ENCODE measurements at regions not wholly inside any gene's neighbourhood (a gene's known extent, or its start where the extent isn't known, plus 50 kb on each side); places are given as distances from the start of the nearest gene placed in this dataset.
"Not testable (repeated sequence)": the region's sequence is repeated elsewhere in the genome, so short reads cannot be mapped to it uniquely, and the experiment has no call there.

DNA sequence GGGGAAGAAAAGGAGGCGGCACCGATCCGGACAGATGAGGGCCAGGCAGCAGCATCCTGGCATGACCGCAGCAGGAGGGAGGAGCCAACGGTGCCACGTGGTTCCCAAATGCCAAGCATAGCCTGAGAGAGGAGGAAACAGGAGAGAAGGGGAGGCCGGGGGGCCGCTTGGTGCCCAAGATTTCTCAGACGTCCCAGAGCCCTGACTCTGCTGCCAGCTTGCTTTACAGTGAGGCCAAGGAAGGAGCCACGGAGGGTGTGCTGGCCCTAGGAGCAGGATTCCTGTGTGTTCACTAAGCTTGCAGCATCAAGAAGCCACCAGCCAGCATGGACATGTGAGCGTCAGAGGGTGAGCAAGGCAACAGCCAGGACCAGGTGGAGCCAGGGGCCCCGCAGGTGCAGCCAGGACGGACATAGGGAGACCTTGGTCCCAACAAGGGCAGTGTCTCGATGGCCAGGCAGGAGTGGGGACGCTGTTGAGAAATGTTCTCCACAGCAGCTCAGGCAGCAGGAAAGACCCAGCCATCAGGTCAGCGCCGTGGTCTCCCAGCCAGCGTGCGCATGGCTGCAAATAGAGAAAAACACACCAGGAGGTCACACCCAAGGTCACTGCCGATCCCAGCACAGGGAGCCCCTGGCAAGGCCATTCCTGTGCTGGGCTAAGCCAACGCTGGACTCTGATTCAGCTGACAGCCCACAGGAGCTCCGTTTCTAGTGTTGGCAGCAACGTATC lies 143.7 kb downstream of the DLL1 start:
- no peak for ATAC-seq

- peak; percentile 6 for ATAC-seq
Measured at GRCh38 chr6:170146640-170147039, 144.2 kb downstream of the DLL1 start.

DNA sequence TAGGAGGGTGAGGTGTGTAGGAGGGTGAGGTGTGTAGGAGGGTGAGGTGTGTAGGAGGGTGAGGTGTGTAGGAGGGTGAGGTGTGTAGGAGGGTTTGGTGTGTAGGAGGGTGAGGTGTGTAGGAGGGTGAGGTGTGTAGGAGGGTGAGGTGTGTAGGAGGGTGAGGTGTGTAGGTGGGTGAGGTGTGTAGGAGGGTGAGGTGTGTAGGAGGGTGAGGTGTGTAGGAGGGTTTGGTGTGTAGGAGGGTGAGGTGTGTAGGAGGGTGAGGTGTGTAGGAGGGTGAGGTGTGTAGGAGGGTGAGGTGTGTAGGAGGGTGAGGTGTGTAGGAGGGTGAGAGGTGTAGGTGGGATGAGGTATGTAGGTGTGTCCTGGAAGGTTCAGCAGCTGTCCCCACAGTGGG lies 144.7 kb downstream of the DLL1 start:
- ATAC-seq: not testable (repeated sequence)

DNA sequence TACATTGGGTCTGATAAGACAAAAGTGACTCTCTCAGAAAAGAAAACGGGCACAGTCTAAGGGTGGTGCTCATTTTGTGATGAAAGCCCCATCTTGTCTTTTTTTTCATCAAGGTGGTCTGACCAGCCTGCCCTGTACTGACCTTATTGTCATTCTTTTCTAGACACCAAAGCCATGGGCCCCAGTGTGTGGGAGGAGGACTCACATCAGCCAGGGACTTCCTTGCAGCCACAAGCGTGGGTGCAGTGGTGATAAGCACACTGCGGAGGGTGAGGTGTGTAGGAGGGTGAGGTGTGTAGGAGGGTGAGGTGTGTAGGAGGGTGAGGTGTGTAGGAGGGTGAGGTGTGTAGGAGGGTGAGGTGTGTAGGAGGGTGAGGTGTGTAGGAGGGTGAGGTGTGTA lies 145.2 kb downstream of the DLL1 start:
- not testable (repeated sequence) for ATAC-seq

- ATAC-seq: no peak
Measured at GRCh38 chr6:170145272-170145592, 145.6 kb downstream of the DLL1 start.

GRCh38 chr6:170144571-170145271 lies 146.2 kb downstream of the DLL1 start:
- ATAC-seq: peak; percentile 72

- ATAC-seq: no peak
Measured at GRCh38 chr6:170143401-170144150, 147.3 kb downstream of the DLL1 start.

DNA sequence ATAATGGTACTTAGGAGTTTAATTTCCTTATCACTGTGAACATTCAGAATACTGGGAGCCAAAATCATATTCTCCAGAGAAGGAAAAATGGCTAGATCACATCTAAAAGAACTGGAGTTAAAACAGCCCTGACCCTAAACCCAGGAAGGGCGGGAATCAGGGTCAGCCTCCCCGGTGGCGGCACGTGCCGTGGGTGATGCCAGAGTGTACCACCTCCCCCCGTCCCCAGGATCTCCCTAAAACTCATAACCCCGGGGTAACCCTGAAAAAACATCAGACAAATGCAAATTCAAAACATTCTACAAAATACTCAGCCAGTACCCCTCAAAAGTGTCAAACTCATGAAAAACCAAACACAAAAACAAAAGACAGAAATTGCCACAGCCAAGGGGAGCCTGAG lies 148.3 kb downstream of the DLL1 start:
- no peak for ATAC-seq

DNA sequence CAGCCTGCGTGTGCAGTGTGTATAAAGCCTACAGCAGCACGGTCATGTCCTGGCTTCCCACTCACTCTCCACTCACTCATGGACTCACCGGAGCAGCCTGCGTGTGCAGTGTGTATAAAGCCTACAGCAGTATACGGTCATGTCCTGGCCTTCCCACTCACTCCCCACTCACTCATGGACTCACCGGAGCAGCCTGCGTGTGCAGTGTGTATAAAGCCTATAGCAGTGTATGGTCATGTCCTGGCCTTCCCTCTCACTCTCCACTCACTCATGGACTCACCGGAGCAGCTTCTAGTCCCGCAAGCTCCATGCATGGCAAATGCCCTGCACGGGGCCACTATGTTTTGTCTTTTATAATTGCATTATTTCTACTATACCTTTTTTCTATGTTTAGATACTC lies 149.8 kb downstream of the DLL1 start:
- ATAC-seq: not testable (repeated sequence)

DNA sequence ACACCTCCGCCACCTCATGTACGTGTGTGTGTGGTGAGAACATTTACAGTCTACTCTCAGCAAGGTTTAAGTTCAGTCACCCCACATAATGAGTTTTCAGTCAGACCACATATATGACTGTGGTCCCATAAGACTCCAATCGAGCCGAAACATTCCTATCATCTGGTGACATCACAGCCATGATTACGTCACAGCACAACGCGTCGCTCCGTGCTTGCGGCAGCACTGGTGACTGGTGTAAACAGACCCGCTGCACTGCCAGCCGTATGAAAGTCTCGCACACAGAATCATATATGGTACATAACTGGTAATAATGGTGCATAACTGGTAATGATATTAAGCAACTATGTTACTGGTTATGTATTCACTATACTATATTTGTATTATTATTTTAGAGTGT lies 150.7 kb downstream of the DLL1 start:
- no peak for ATAC-seq

DNA sequence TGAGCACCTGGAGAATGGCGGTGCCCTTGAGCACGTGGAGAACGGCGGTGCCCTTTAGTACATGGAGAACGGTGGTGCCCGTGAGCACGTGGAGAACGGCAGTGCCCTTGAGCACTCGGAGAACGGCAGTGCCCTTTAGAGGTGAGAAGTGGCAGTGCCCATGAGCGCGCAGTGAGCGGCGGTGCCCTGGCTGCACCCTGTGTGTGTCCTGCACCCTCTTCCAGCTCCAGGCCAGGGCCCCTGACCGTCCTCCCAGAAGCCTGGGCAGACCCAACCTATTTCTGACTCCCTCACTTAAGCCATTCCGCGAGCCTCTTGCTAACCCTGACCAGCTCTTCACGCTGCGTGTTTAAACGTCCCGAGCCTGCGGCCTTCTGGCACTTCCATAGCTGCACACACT lies 151.3 kb downstream of the DLL1 start:
- ATAC-seq: no peak

GRCh38 chr6:170139046-170139445 lies 151.8 kb downstream of the DLL1 start:
- not testable (repeated sequence) for ATAC-seq

DNA sequence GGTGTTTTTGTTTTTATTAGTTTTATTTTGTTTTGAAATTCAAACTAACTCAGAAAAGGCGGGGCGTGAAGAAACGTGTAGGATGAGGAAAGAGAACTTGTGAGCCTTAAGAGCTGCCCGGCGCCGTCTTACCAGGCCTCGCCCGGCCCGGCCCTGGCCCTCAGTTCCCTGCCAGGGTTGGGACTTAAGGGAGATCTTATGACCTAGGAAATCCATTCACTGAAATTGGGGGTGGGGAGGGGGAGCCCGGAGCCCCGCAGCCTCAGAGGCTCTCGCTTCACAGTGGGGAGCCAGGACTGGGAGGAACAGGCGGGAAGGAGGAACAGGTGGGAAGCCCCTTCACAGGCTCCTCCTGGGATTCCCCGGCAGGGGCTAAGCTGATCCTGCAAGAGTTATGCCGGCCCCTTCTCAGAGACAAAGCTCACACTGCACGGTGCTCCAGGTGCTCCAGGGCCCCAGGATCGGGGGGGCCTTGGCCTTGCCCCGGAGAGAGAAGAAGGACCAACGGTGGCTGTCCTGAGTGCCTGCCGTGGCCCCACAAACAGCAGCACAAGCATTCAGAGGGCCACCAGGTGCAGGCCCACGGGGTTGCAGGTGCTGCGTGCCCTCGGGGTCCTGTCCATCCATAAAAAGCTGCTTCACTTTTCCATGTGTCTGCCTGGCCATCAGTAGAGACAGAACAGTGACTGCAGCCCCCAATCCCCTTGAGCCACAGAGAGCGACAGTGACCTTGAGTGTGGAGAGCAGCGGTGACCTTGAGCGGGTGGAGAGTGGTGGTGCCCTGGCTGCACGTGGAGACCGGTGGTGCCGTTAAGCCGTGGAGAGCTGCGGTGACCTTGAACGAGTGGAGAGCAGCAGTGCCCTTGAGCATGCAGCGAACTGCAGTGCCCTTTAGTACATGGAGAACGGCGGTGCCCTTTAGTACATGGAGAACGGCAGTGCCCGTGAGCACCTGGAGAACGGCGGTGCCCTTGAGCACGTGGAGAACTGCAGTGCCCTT lies 152.7 kb downstream of the DLL1 start:
- no peak for ATAC-seq

DNA sequence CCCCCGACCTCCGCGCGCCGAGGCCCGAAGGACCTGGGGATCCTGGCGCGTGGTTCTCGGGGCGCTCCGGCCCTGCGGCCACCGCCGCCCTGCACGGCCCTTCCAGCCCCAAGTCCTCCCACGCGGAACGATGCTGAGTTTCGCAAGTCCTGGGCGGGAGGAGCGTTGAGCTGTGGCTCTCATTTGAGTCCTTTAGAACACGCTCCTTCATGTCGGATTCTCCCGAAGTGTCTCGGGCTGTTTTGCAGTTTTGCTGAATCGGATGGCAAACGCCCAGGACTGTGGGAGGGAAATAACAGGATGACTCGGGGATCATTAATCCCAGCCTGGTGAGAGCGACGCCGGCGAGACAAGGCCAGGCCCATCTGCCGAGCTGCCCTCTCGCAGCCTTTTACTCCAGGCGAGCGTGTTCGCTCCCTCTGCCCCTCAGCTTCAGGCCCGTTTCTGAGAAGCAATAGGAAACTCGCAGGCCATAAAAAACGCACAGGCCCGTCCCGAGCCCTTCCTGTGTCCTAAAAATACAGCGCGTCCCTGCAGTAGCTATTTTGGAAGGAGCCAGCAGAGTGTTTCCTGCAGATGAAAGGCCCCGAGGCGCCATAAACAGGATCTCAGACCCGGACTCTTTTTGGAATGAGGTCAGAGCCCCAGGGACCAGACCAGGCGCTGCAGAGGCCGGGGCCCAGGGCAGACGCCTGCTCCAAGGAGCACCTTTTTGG lies 153.5 kb downstream of the DLL1 start:
- peak; percentile 64 for ATAC-seq

GRCh38 chr6:170136541-170137175 lies 154.2 kb downstream of the DLL1 start:
- no peak for ATAC-seq

- no peak for ATAC-seq
Measured at GRCh38 chr6:170135821-170136471, 154.9 kb downstream of the DLL1 start.

- no peak for ATAC-seq
Measured at GRCh38 chr6:170135461-170135820, 155.4 kb downstream of the DLL1 start.

DNA sequence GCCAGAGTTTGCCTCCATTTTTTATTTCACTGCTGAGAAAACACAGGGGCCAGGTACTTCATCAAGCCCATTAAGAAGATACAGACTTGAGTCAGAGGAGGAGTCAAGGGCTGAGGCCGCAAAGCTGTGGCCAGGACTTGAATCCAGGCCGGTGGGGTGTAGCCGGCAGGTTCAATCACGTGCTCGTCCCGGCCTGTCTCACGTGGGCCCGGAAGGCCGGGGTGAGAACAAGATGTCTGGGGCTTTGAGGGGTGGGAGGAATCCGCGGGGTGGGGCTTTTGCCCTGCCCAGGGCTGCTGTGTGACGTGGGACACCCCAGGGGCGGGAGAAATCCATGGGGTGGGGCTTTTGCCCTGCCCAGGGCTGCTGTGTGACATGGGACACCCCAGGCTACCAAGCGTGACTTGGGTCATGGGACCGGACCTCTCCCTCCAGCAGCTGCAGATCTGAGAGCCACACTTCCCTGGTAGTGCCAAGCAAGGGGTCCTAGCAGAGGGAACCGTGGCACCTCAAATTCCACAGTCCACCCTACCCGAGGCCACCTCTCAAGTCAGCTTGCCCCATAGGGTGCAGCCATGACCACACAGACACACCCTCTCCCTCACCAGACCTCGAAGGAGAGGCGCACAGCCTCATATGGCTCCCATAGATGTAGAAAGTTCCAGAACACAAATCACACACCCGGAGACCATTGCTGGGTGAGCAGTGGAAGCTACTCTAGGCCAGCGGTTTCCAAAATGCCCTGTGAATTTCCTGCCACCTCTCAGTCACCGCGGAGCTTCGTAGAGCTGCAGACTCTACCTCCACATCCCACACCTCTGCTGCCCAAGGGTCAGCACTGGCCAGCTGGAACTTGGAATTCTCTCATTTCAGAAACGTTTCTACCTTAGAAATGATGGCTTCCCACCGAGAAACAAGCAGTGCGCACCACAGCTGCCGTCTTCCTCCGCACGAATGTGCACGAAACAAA lies 156.1 kb downstream of the DLL1 start:
- ATAC-seq: no peak

DNA sequence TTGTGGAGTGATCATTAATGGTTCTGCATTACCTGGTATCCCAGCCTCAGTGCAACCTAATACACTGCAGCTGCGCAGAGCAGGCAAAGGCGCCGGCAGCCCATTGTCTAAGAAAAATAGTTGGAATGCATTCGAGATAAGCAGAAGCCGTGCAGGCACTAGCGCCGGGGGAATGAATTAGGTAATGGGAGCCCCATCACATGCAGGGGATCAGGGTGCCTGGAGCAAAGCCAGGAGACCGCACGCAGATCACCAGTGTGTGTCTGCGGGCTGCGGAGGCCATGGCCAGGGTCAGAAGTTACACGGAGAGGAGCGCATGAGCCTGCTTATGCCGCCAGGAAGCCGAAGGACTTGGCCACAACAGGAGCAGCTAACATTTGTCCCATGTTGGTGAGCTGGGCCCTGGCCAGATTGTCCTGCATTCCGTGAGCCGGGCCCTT lies 156.8 kb downstream of the DLL1 start:
- no peak for ATAC-seq

All from esophagus mucosa (tissue), 1 donor.